ENCODE measurements at regions not wholly inside any gene's neighbourhood (a gene's known extent, or its start where the extent isn't known, plus 50 kb on each side); places are given as distances from the start of the nearest gene placed in this dataset.

- no peak for DNase-seq (ENCODE audit: low spot score)
- TF ChIP-seq SMAD3 (CRISPR knock-in tag; IDR thresholded peaks at IDR 0.05; ENCODE audit: borderline replicate concordance): no peak
- Mint-ChIP-seq H3K4me1 (no peaks in the 10 kb centered on the region), H3K27me3 (ENCODE audit: low read depth) (no peaks in the 10 kb centered on the region; the same call in 1 of the 2 replicates), H3K36me3 (no peaks in the 10 kb centered on the region), H3K4me3 (no peak overlapping the region), H3K9me3 (no peaks in the 10 kb centered on the region), H3K27ac (no peak overlapping the region)
- ChIA-PET POLR2A (no interaction called here), CTCF (no interaction called here)
- no peak for ATAC-seq
Observed at GRCh38 chr10:89924261-89924660, 222.9 kb downstream of the KIF20B start.

GRCh38 chr10:89926736-89927135 is 225.3 kb downstream of the KIF20B start:
- Mint-ChIP-seq H3K27me3 (ENCODE audit: low read depth) (no peaks in the 10 kb centered on the region), H3K36me3 (no peaks in the 10 kb centered on the region), H3K27ac (no peak overlapping the region), H3K9me3 (no peaks in the 10 kb centered on the region), H3K4me1 (no peaks in the 10 kb centered on the region), H3K4me3 (no peak overlapping the region)
- ChIA-PET CTCF (no interaction called here), POLR2A (no interaction called here)
- ATAC-seq (no peak), DNase-seq (ENCODE audit: low spot score) (no peak)
- TF ChIP-seq PRDM15 (CRISPR knock-in tag; IDR thresholded peaks at IDR 0.05) (no peak), JAZF1 (CRISPR knock-in tag; IDR thresholded peaks at IDR 0.05) (no peak), NR1H2 (CRISPR knock-in tag; IDR thresholded peaks at IDR 0.05) (no peak), RELA (CRISPR knock-in tag; IDR thresholded peaks at IDR 0.05; ENCODE audit: borderline replicate concordance) (no peak), ETV6 (CRISPR knock-in tag; IDR thresholded peaks at IDR 0.05) (no peak), CBFB (CRISPR knock-in tag; IDR thresholded peaks at IDR 0.05; ENCODE audit: low read depth) (no peak), EMX1 (CRISPR knock-in tag; IDR thresholded peaks at IDR 0.05) (no peak), IRF2 (CRISPR knock-in tag; IDR thresholded peaks at IDR 0.05; ENCODE audit: borderline replicate concordance, low read depth) (no peak), SP1 (CRISPR knock-in tag; conservative IDR thresholded peaks at IDR 0.05) (no peak), ZBTB21 (CRISPR knock-in tag; IDR thresholded peaks at IDR 0.05; ENCODE audit: borderline replicate concordance) (no peak), CTCF (IDR thresholded peaks at IDR 0.05) (no peak)

- H3K4me1 Mint-ChIP-seq: no peaks in the 10 kb centered on the region
- DNase-seq (ENCODE audit: low spot score) (no peak), ATAC-seq (no peak)
- CTCF ChIA-PET: no interaction called here
- H3K4me3 Mint-ChIP-seq: no peak overlapping the region
- H3K36me3 Mint-ChIP-seq: no peaks in the 10 kb centered on the region
- POLR2A ChIA-PET: no interaction called here
- no peaks in the 10 kb centered on the region for H3K9me3 Mint-ChIP-seq
- TF ChIP-seq ZNF219 (CRISPR knock-in tag; IDR thresholded peaks at IDR 0.05; ENCODE audit: borderline replicate concordance) (no peak), IRF1 (CRISPR knock-in tag; IDR thresholded peaks at IDR 0.05) (no peak), ZNF232 (CRISPR knock-in tag; IDR thresholded peaks at IDR 0.05) (no peak), ZNF416 (CRISPR knock-in tag; IDR thresholded peaks at IDR 0.05) (no peak), FOXK1 (CRISPR knock-in tag; IDR thresholded peaks at IDR 0.05) (no peak), MYBL2 (CRISPR knock-in tag; IDR thresholded peaks at IDR 0.05) (no peak), GTF2I (CRISPR knock-in tag; conservative IDR thresholded peaks at IDR 0.05) (no peak), RORB (CRISPR knock-in tag; IDR thresholded peaks at IDR 0.05) (no peak), CBFB (CRISPR knock-in tag; IDR thresholded peaks at IDR 0.05; ENCODE audit: low read depth) (no peak)
- no peaks in the 10 kb centered on the region; the same call in 1 of the 2 replicates for H3K27me3 Mint-ChIP-seq (ENCODE audit: low read depth)
- H3K27ac Mint-ChIP-seq: no peak overlapping the region
Observed at GRCh38 chr10:89929282-89930026, 228.1 kb downstream of the KIF20B start.

All from WTC11 (cell line).